GM21360 (cell line): ENCODE measurements at regions not wholly inside any gene's neighbourhood (a gene's known extent, or its start where the extent isn't known, plus 50 kb on each side); places are given as distances from the start of the nearest gene placed in this dataset.

Experiments used
- ATAC-seq: cut with Tn5 transposase; IDR thresholded peaks from one replicate; pipeline ENCODE4 v1.9.1; 2021; ENCODE audit warnings: mild to moderate bottlenecking, moderate library complexity; ENCODE audit not compliant: unreplicated experiment

DNA sequence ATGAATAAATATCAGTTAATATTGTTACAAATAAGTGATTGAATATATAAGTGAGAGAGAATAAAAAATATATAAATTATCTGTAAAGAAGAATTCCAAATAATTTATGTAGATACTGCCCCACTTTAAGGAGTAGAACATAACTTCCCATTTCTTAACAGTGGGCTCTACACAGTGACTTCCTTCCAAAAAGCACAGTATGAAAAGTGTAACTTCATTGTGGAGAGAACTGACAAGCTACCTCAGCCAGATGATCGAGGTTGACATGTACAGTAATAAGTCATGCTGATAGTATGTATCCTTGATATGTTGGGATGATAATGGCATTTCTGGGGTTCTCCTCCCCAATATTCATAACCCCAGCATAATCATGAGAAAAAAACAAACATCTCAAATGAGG lies 191.9 kb upstream of the FN1 start:
- ATAC-seq = no peak

- ATAC-seq = no peak
Observed at GRCh38 chr2:215626812-215627281, 191.0 kb upstream of the FN1 start.

DNA sequence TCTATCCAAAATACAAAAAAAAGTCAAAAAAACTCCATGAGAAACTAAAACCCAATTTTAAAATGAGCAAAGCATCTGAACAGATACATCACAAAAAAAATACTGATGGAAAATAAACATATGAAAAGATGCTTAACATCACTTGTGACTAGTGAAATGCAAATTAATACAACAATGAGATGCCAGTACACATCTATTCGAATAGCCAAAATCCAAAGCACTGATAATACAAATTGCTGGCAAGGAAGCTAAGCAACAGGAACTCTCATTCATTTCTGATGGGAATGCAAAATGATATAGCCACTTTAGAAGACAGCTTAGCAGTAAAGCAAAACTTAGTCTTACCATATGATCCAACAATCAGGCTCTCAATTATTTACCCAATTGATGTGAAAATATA lies 190.2 kb upstream of the FN1 start:
- no peak for ATAC-seq

GRCh38 chr2:215625207-215625606 lies 189.3 kb upstream of the FN1 start:
- no peak for ATAC-seq

GRCh38 chr2:215624423-215624829 lies 188.6 kb upstream of the FN1 start:
- ATAC-seq = no peak

GRCh38 chr2:215622837-215623236 lies 187.0 kb upstream of the FN1 start:
- no peak for ATAC-seq

- no peak for ATAC-seq
Observed at GRCh38 chr2:215621381-215621780, 185.5 kb upstream of the FN1 start.

GRCh38 chr2:215620528-215620927 lies 184.7 kb upstream of the FN1 start:
- no peak for ATAC-seq

DNA sequence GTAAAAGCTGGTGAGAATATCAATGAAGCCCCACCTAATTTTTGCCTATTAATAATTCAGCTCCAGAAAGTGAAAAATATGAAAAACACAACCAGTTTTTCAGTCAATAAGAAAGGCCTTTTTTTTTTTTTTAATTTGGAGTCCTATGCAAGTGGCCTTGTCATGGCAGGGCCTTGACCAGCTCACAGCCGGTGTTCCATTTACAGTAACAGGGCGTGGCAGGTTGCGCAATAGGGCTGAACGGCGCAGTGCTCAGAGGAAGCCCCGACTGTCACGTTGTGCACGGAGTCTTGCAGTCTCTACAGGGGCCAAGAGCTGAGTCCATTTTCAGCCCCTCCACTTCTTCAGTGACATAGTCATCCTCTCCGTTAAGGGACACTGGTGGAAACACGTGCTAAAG lies 184.1 kb upstream of the FN1 start:
- no peak for ATAC-seq

DNA sequence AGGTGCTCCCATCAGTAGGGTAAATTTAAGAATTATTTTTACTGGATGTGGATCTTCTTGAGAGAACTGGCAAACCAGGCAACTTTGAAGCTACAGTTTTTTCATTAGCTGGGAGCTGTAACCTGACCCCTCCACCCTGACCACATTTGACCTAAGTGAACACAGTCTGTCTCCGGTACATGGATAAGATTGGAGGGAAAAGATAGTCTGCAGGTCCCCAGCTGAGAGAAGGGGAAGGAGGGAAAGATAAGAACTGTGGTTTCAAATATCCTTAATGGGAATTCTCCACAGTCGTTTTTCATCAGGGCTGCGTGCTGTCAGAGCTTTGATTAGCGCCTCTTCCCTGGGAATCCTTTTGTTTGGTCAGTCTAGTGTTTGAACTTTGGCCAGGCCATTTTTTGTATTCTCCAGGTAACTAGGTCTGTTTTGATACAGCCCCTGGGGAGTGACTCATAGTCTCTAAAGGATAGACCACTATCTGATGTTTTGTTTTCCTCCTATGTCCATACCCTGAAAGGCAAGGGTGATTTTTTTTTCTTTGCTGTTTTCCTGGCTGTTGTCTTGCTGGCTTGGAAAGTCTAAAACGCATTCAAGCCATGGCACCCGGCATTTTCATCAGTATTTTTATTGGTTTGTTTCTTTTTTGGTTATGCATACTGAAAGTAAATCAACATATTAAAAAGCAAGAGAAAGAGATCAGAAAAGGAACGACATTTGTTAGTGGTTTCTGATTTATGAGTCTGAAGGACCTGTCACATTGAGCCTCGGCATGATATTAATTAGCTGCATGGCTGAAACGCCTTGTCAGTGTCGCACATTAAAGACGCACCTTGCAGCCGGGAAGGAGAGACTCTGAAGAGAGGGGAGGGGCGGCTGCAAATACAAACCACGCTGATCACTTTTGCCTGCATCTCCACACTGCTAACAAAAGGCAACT lies 183.4 kb upstream of the FN1 start:
- no peak for ATAC-seq

- ATAC-seq = no peak
Observed at GRCh38 chr2:215618145-215618544, 182.3 kb upstream of the FN1 start.

GRCh38 chr2:215617060-215617824 lies 181.4 kb upstream of the FN1 start:
- no peak for ATAC-seq

GRCh38 chr2:215615803-215616174 lies 179.9 kb upstream of the FN1 start:
- no peak for ATAC-seq

GRCh38 chr2:215615067-215615802 lies 179.4 kb upstream of the FN1 start:
- ATAC-seq = no peak

- no peak for ATAC-seq
Observed at GRCh38 chr2:215614296-215614695, 178.4 kb upstream of the FN1 start.

DNA sequence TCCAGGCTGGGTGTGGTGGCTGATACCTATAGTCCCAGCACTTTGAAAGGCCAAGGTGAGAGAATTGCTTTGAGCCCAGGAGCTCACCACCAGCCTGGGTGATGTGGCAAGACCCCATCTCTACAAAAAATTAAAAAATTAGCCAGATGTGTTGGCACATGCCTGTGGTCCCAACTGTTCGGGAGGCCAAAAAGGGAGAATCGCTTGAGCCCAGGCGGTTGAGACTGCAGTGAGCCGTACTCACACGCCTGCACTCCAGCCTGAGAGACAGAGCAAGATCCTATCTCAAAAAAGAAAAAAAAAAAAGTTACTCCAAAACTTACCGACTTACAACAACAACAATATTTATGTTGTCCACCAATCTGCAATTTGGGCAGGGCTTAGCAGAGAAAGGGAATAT lies 178.0 kb upstream of the FN1 start:
- ATAC-seq = no peak

GRCh38 chr2:215613280-215613679 lies 177.4 kb upstream of the FN1 start:
- ATAC-seq = no peak

- ATAC-seq = no peak
Observed at GRCh38 chr2:215612786-215613185, 176.9 kb upstream of the FN1 start.

GRCh38 chr2:215611609-215612386 lies 175.9 kb upstream of the FN1 start:
- ATAC-seq = no peak
